Left forelimb (tissue), 1 donor: ENCODE measurements at regions not wholly inside any gene's neighbourhood (a gene's known extent, or its start where the extent isn't known, plus 50 kb on each side); places are given as distances from the start of the nearest gene placed in this dataset.

Experiments
- DNase-seq: peaks from one replicate; pipeline ENCODE4 v3.0.0-alpha.2; 2018; ENCODE audit warnings: low spot score

GRCh38 chr12:91240386-91241095 lies 57.9 kb upstream of the DCN start:
- no peak for DNase-seq

- no peak for DNase-seq
Observed at GRCh38 chr12:91239481-91239880, 56.9 kb upstream of the DCN start.
